B cell (primary cell): ENCODE measurements at regions not wholly inside any gene's neighbourhood (a gene's known extent, or its start where the extent isn't known, plus 50 kb on each side); places are given as distances from the start of the nearest gene placed in this dataset.

Experiments used
- ATAC-seq: fragments of 200-7000 bp; cut with Tn5 transposase; one replicate; pipeline ENCODE4 v1.10.0; 2021; ENCODE audit warnings: low read depth, mild to moderate bottlenecking, moderate number of reproducible peaks, moderate library complexity
- CTCF ChIA-PET: fragments of 350-600 bp; sonication (Branson Sonifier 250); formaldehyde crosslinking; loops from one replicate; lab custom pipeline; 2021; ENCODE audit warnings: antibody characterized with exemption, inconsistent platforms; lab: Charles Lee
- POLR2A ChIA-PET: fragments of 350-600 bp; sonication (Branson Sonifier 250); formaldehyde crosslinking; loops from one replicate; lab custom pipeline; 2021; ENCODE audit warnings: antibody characterized with exemption; lab: Charles Lee
- DNase-seq: peaks from one replicate; pipeline ENCODE4 v3.0.0; 2013
- H2AFZ ChIP-seq: 2 replicates; pipeline ENCODE4 v1.6.1; 2012; ENCODE audit warnings: mild to moderate bottlenecking, low read depth, low read length; ENCODE audit not compliant: insufficient read depth, poor library complexity, severe bottlenecking
- H3K27ac ChIP-seq, 2 donors: 1 replicate in 1 of 2; 2 replicates in 1 of 2; pipeline ENCODE4 v1.5.1; 2012 to 2013; ENCODE audit warnings: low read length in 2 of 2, mild to moderate bottlenecking in 2 of 2, moderate library complexity in 1 of 2
- H3K27me3 ChIP-seq, 4 experiments: fragments of 200-600 bp in 1 of 4; sonication (generic) in 1 of 4; replicated peaks in 1 of 4; 1 replicate in 2 of 4; 2 replicates in 2 of 4; pipeline versions ENCODE4 v1.6.1 to v1.7.0; 2013 to 2016; ENCODE audit warnings: low read length in 3 of 4, mild to moderate bottlenecking in 2 of 4, mixed read lengths in 1 of 4, moderate library complexity in 1 of 4; ENCODE audit not compliant: insufficient read depth in 4 of 4, control insufficient read depth in 3 of 4; ENCODE audit errors: control extremely low read depth in 1 of 4
- H3K36me3 ChIP-seq, 2 experiments: replicated peaks in 1 of 2; 1 replicate in 1 of 2; 2 replicates in 1 of 2; pipeline versions ENCODE4 v1.6.1 to v1.7.1; 2013; ENCODE audit warnings: low read length in 1 of 2; ENCODE audit not compliant: insufficient read depth in 2 of 2, control insufficient read depth in 1 of 2; ENCODE audit errors: control extremely low read depth in 1 of 2, extremely low read depth in 1 of 2
- H3K4me1 ChIP-seq, 2 donors: fragments of 200-600 bp in 1 of 2; sonication (generic) in 1 of 2; 1 replicate in 1 of 2; 2 replicates in 1 of 2; pipeline versions ENCODE4 v1.5.1 to v1.6.1; 2013 to 2017; ENCODE audit warnings: low read length in 2 of 2; ENCODE audit not compliant: control insufficient read depth in 2 of 2, insufficient read depth in 2 of 2
- H3K4me2 ChIP-seq: replicated peaks from 2 replicates; pipeline ENCODE3; 2012; ENCODE audit warnings: mild to moderate bottlenecking, low read depth, low read length; ENCODE audit not compliant: poor library complexity, severe bottlenecking
- H3K4me3 ChIP-seq, 5 experiments: fragments of 200-600 bp in 1 of 5; sonication (generic) in 1 of 5; 1 replicate in 3 of 5; 2 replicates in 2 of 5; pipeline versions ENCODE4 v1.5.1 to v1.7.0; 2011 to 2016; ENCODE audit warnings: low read length in 4 of 5, mild to moderate bottlenecking in 4 of 5, low read depth in 2 of 5, control low read depth in 1 of 5, moderate library complexity in 1 of 5; ENCODE audit not compliant: insufficient read depth in 1 of 5; ENCODE audit errors: control extremely low read depth in 1 of 5, extremely low read depth in 1 of 5
- H3K79me2 ChIP-seq: fragments of 200-600 bp; sonication (generic); one replicate; pipeline ENCODE4 v1.6.0; 2016; ENCODE audit warnings: low read length; ENCODE audit not compliant: control insufficient read depth, insufficient read depth
- H3K9ac ChIP-seq: fragments of 200-600 bp; sonication (generic); 2 replicates; pipeline ENCODE4 v1.6.1; 2017; ENCODE audit warnings: mild to moderate bottlenecking, low read length, moderate library complexity
- H3K9me3 ChIP-seq, 3 donors: one replicate each; pipeline versions ENCODE4 v1.6.1 to v1.7.1; 2013; ENCODE audit warnings: low read length in 2 of 3; ENCODE audit not compliant: control insufficient read depth in 2 of 3, insufficient read depth in 1 of 3; ENCODE audit errors: control extremely low read depth in 1 of 3
- H4K20me1 ChIP-seq: 2 replicates; pipeline ENCODE4 v1.6.0; 2012; ENCODE audit warnings: mild to moderate bottlenecking, low read length; ENCODE audit not compliant: insufficient read depth, control insufficient read depth, poor library complexity, severe bottlenecking
- H3K27ac Mint-ChIP-seq: one replicate; pipeline ENCODE4 v1.8.0; 2021; ENCODE audit warnings: mixed read lengths
- H3K27me3 Mint-ChIP-seq: one replicate; pipeline ENCODE4 v1.8.0; 2021; ENCODE audit warnings: mixed read lengths
- H3K4me1 Mint-ChIP-seq: one replicate; pipeline ENCODE4 v1.8.0; 2021; ENCODE audit warnings: mixed read lengths
- H3K4me3 Mint-ChIP-seq: one replicate; pipeline ENCODE4 v1.8.0; 2021; ENCODE audit warnings: mixed read lengths
- H3K9me3 Mint-ChIP-seq: one replicate; pipeline ENCODE4 v1.8.0; 2022; ENCODE audit warnings: mixed read lengths; ENCODE audit not compliant: insufficient read depth
- CTCF ChIP-seq: fragments of 200-600 bp; IDR thresholded peaks from one replicate; pipeline ENCODE4 v1.8.0; 2022; ENCODE audit warnings: antibody characterized with exemption, mild to moderate bottlenecking
- EZH2 ChIP-seq: IDR thresholded peaks from 2 replicates; pipeline ENCODE4 v1.6.1; 2012; ENCODE audit warnings: borderline replicate concordance, low read depth, mild to moderate bottlenecking, moderate library complexity, low read length; ENCODE audit not compliant: insufficient read depth, poor library complexity, severe bottlenecking
- WGBS: methylation state at CpG from one replicate; pipeline ENCODE4 v1.1.5; 2013; ENCODE audit warnings: missing lambda C conversion rate; ENCODE audit not compliant: insufficient coverage; 5-methylcytosine and 5-hydroxymethylcytosine counted together
- intact Hi-C: fragments of 100-400 bp; cut with micrococcal nuclease; formaldehyde crosslinking; loops from one replicate; pipeline ENCODE4 v1.10.0; 2022

- Histone ChIP-seq H3K4me3 (no peak overlapping the region), H3K27ac (no peak overlapping the region), H3K9me3 (no peaks in the 10 kb centered on the region), H3K27me3 (no peaks in the 10 kb centered on the region), H3K9ac (no peak overlapping the region), H3K4me1 (peaks cover 0 to 2% of the 10 kb centered on the region in 2 donors), H3K36me3 (no peaks in the 10 kb centered on the region), H4K20me1 (no peaks in the 10 kb centered on the region), H3K4me2 (no peak overlapping the region), H2AFZ (peak overlapping the region; percentile 18), H3K79me2 (no peaks in the 10 kb centered on the region)
- Mint-ChIP-seq H3K9me3 (no peaks in the 10 kb centered on the region), H3K27ac (peak overlapping the region; percentile 46), H3K4me1 (peaks cover 16% of the 10 kb centered on the region), H3K4me3 (no peak overlapping the region), H3K27me3 (no peaks in the 10 kb centered on the region)
- DNase-seq (no peak), ATAC-seq (peak; percentile 43)
- CTCF ChIA-PET, result no interaction called here
- TF ChIP-seq CTCF (no peak), EZH2 (no peak)
- 37% methylated on average over 4 of the region's 4 CpGs for WGBS
- POLR2A ChIA-PET, result no interaction called here
- intact Hi-C loops, result no loop called here
Observed at GRCh38 chr18:55085557-55086285, 126.5 kb upstream of the CCDC68 start.

- Mint-ChIP-seq H3K27ac (no peak overlapping the region), H3K27me3 (no peaks in the 10 kb centered on the region), H3K4me1 (peaks cover 16% of the 10 kb centered on the region), H3K9me3 (no peaks in the 10 kb centered on the region), H3K4me3 (no peak overlapping the region)
- intact Hi-C loops, result no loop called here
- no peaks in the 10 kb centered on the region for H3K36me3 ChIP-seq
- no peaks in the 10 kb centered on the region for H4K20me1 ChIP-seq
- CTCF ChIA-PET, result interaction anchor here (0.6 kb wide), 1 partner anchor 102 kb away, joined by 3 read pairs; no protein-coding TSS in a partner anchor
- DNase-seq (no peak), ATAC-seq (no peak)
- no peak overlapping the region for H3K27ac ChIP-seq
- no peak overlapping the region for H3K4me3 ChIP-seq
- H3K4me1 ChIP-seq, result peaks cover 0 to 2% of the 10 kb centered on the region in 2 donors
- no peak overlapping the region for H3K9ac ChIP-seq
- no peaks in the 10 kb centered on the region for H3K79me2 ChIP-seq
- no peak overlapping the region for H2AFZ ChIP-seq
- no peak for TF ChIP-seq CTCF
- TF ChIP-seq EZH2, result no peak
- POLR2A ChIA-PET, result no interaction called here
- no peaks in the 10 kb centered on the region for H3K27me3 ChIP-seq
- no peaks in the 10 kb centered on the region for H3K9me3 ChIP-seq
- H3K4me2 ChIP-seq, result no peak overlapping the region
- WGBS, result no CpG with 5 or more reads among the region's 1 CpG
Observed at GRCh38 chr18:55084550-55084949, 125.3 kb upstream of the CCDC68 start.
